SK-N-SH (cell line): ENCODE measurements at regions not wholly inside any gene's neighbourhood (a gene's known extent, or its start where the extent isn't known, plus 50 kb on each side); places are given as distances from the start of the nearest gene placed in this dataset.

Experiments
- CTCF ChIA-PET: fragments of 300-600, 350-600 bp; formaldehyde crosslinking; extraction: SDS; loops from one replicate; lab custom pipeline; 2021; lab: Yijun Ruan, JAX
- POLR2A ChIA-PET: fragments of 350-600 bp; sonication (Branson Sonifier 250); formaldehyde crosslinking; extraction: SDS; loops from one replicate; lab custom pipeline; 2020; ENCODE audit warnings: antibody characterized with exemption, inconsistent platforms; lab: Yijun Ruan, JAX
- DNase-seq: peaks from one replicate; pipeline ENCODE4 v3.0.0; 2012
- H2AFZ ChIP-seq: fragments of 200-600 bp; sonication (generic); 2 replicates; pipeline ENCODE4 v1.8.1; 2016; ENCODE audit warnings: antibody characterized with exemption, mild to moderate bottlenecking, low read depth
- H3F3A ChIP-seq: fragments of 200-600 bp; sonication (generic); replicated peaks from 2 replicates; pipeline ENCODE3; 2016; ENCODE audit warnings: antibody characterized with exemption, mild to moderate bottlenecking; ENCODE audit not compliant: insufficient read depth
- H3K27ac ChIP-seq, 2 experiments: fragments of 200-500 bp in 1 of 2; fragments of 200-600 bp in 1 of 2; sonication (Bioruptor generic) in 1 of 2; sonication (generic), shearing (Covaris generic) in 1 of 2; 2 replicates each; pipeline versions ENCODE4 v1.5.1 to v1.6.1; 2014 to 2016; ENCODE audit warnings: low read depth in 2 of 2, inconsistent platforms in 1 of 2, low read length in 1 of 2, mild to moderate bottlenecking in 1 of 2, mixed read lengths in 1 of 2
- H3K27me3 ChIP-seq: fragments of 200-600 bp; sonication (generic), shearing (Covaris generic); 2 replicates; pipeline ENCODE4 v1.6.1; 2016; ENCODE audit warnings: mixed run types; ENCODE audit not compliant: insufficient read depth
- H3K36me3 ChIP-seq, 2 experiments: fragments of 200-500 bp in 1 of 2; fragments of 200-600 bp in 1 of 2; sonication (Bioruptor generic) in 1 of 2; sonication (generic) in 1 of 2; replicated peaks in 1 of 2; 2 replicates each; pipeline versions ENCODE3 to v1.5.1; 2014 to 2016; ENCODE audit warnings: low read length in 1 of 2, mild to moderate bottlenecking in 1 of 2; ENCODE audit not compliant: insufficient read depth in 2 of 2, control insufficient read depth in 1 of 2
- H3K4me1 ChIP-seq, 2 experiments: fragments of 200-500 bp in 1 of 2; fragments of 200-600 bp in 1 of 2; sonication (Bioruptor generic) in 1 of 2; sonication (generic), shearing (Covaris generic) in 1 of 2; 2 replicates each; pipeline versions ENCODE4 v1.5.1 to v1.6.1; 2014 to 2016; ENCODE audit warnings: low read depth in 1 of 2, low read length in 1 of 2, mixed run types in 1 of 2; ENCODE audit not compliant: insufficient read depth in 2 of 2, control insufficient read depth in 1 of 2
- H3K4me2 ChIP-seq: fragments of 200-600 bp; sonication (generic), shearing (Covaris generic); 2 replicates; pipeline ENCODE4 v1.6.1; 2017; ENCODE audit warnings: mixed run types
- H3K4me3 ChIP-seq, 2 experiments: fragments of 200-500 bp in 1 of 2; fragments of 200-600 bp in 1 of 2; sonication (Bioruptor generic) in 1 of 2; sonication (generic), shearing (Covaris generic) in 1 of 2; 2 replicates each; pipeline versions ENCODE4 v1.5.1 to v1.8.1; 2014 to 2016; ENCODE audit warnings: low read depth in 2 of 2, inconsistent platforms in 1 of 2, low read length in 1 of 2, mild to moderate bottlenecking in 1 of 2, mixed read lengths in 1 of 2, moderate library complexity in 1 of 2
- H3K79me2 ChIP-seq: fragments of 200-600 bp; sonication (generic); 2 replicates; pipeline ENCODE4 v1.8.1; 2017; ENCODE audit warnings: mild to moderate bottlenecking; ENCODE audit not compliant: insufficient read depth
- H3K9ac ChIP-seq: fragments of 200-600 bp; sonication (generic); 2 replicates; pipeline ENCODE4 v1.6.1; 2017; ENCODE audit warnings: mixed run types
- H3K9me2 ChIP-seq: fragments of 200-600 bp; sonication (generic); 2 replicates; pipeline ENCODE4 v1.6.1; 2017; ENCODE audit warnings: mixed run types
- H3K9me3 ChIP-seq: fragments of 200-600 bp; sonication (generic); 2 replicates; pipeline ENCODE4 v1.6.1; 2017; ENCODE audit warnings: mixed run types, mild to moderate bottlenecking, moderate library complexity
- H4K20me1 ChIP-seq: fragments of 200-600 bp; sonication (generic); 2 replicates; pipeline ENCODE4 v1.6.1; 2017; ENCODE audit warnings: mild to moderate bottlenecking, mixed run types; ENCODE audit not compliant: insufficient read depth
- CTCF ChIP-seq: fragments of 200-600 bp; sonication (generic); IDR thresholded peaks from 2 replicates; pipeline ENCODE4 v1.6.1; 2017; ENCODE audit warnings: antibody characterized with exemption, mild to moderate bottlenecking, moderate library complexity
- ELF1 ChIP-seq: IDR thresholded peaks from 2 replicates; pipeline ENCODE4 v1.4.0; 2012
- FOSL2 ChIP-seq: IDR thresholded peaks from 2 replicates; pipeline ENCODE4 v1.4.0; 2012; ENCODE audit warnings: low read depth, mild to moderate bottlenecking, moderate library complexity, borderline replicate concordance
- FOXJ3 ChIP-seq: sonication (generic); formaldehyde crosslinking; IDR thresholded peaks from 2 replicates; pipeline ENCODE4 v1.5.1; 2020; ENCODE audit warnings: mild to moderate bottlenecking, missing genetic modification reagents
- POLR2AphosphoS5 ChIP-seq: IDR thresholded peaks from 2 replicates; pipeline ENCODE4 v1.6.1; 2012; ENCODE audit warnings: low read depth, low read length
- RFX5 ChIP-seq: IDR thresholded peaks from 2 replicates; pipeline ENCODE4 v1.6.1; 2012; ENCODE audit warnings: mild to moderate bottlenecking, improper control_type of control experiment, low read length
- RXRA ChIP-seq: IDR thresholded peaks from 2 replicates; pipeline ENCODE4 v1.4.0; 2012; ENCODE audit warnings: low read depth, mild to moderate bottlenecking, borderline replicate concordance
- TAF1 ChIP-seq: IDR thresholded peaks from 2 replicates; pipeline ENCODE4 v1.6.1; 2012; ENCODE audit warnings: low read depth, mild to moderate bottlenecking, low read length, moderate library complexity, borderline replicate concordance
- TEAD4 ChIP-seq: IDR thresholded peaks from 2 replicates; pipeline ENCODE4 v1.4.0; 2012; ENCODE audit warnings: mild to moderate bottlenecking, borderline replicate concordance; ENCODE audit not compliant: insufficient read depth
- USF2 ChIP-seq: fragments of 150-350 bp; IDR thresholded peaks from 2 replicates; pipeline ENCODE4 v1.6.1; 2017; ENCODE audit warnings: antibody characterized with exemption, low read length, low read depth, borderline replicate concordance
- YY1 ChIP-seq: IDR thresholded peaks from 2 replicates; pipeline ENCODE4 v1.4.0; 2012; ENCODE audit warnings: low read depth, mild to moderate bottlenecking
- WGBS: methylation state at CpG from one replicate; pipeline ENCODE4 v1.1.6; 2017; ENCODE audit warnings: low lambda C conversion rate; 5-methylcytosine and 5-hydroxymethylcytosine counted together
- TF ChIP-seq, protein P1 (sequence below): fragments of 150-350 bp; IDR thresholded peaks from 2 replicates; pipeline ENCODE4 v1.6.1; 2016; ENCODE audit warnings: mild to moderate bottlenecking, low read depth, low read length
- TF ChIP-seq, protein P2 (sequence below): IDR thresholded peaks from 2 replicates; pipeline ENCODE4 v1.4.0; 2012; ENCODE audit warnings: low read depth, borderline replicate concordance
- TF ChIP-seq, protein P3 (sequence below): IDR thresholded peaks from 2 replicates; pipeline ENCODE4; 2012

- TF ChIP-seq FOXJ3 (CRISPR knock-in tag) (no peak), FOSL2 (no peak)
- TF ChIP-seq, protein P1, sequence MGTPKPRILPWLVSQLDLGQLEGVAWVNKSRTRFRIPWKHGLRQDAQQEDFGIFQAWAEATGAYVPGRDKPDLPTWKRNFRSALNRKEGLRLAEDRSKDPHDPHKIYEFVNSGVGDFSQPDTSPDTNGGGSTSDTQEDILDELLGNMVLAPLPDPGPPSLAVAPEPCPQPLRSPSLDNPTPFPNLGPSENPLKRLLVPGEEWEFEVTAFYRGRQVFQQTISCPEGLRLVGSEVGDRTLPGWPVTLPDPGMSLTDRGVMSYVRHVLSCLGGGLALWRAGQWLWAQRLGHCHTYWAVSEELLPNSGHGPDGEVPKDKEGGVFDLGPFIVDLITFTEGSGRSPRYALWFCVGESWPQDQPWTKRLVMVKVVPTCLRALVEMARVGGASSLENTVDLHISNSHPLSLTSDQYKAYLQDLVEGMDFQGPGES: no peak
- TF ChIP-seq, protein P2, sequence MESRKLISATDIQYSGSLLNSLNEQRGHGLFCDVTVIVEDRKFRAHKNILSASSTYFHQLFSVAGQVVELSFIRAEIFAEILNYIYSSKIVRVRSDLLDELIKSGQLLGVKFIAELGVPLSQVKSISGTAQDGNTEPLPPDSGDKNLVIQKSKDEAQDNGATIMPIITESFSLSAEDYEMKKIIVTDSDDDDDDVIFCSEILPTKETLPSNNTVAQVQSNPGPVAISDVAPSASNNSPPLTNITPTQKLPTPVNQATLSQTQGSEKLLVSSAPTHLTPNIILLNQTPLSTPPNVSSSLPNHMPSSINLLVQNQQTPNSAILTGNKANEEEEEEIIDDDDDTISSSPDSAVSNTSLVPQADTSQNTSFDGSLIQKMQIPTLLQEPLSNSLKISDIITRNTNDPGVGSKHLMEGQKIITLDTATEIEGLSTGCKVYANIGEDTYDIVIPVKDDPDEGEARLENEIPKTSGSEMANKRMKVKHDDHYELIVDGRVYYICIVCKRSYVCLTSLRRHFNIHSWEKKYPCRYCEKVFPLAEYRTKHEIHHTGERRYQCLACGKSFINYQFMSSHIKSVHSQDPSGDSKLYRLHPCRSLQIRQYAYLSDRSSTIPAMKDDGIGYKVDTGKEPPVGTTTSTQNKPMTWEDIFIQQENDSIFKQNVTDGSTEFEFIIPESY: no peak
- TF ChIP-seq, all 33 proteins: peak for 0
- H3F3A ChIP-seq: peaks cover 7% of the 10 kb centered on the region
- ChIA-PET CTCF (interaction anchor here (0.7 to 0.8 kb wide), 2 partner anchors 10 to 86 kb away, joined by 3 read pairs; no protein-coding TSS in a partner anchor), POLR2A (no interaction called here)
- no peak overlapping the region for H3K9ac ChIP-seq
- peaks cover 18% of the 10 kb centered on the region; the same call in 1 of the 2 replicates for H3K9me3 ChIP-seq
- H2AFZ ChIP-seq: no peak overlapping the region
- no peaks in the 10 kb centered on the region for H3K27me3 ChIP-seq
- no peaks in the 10 kb centered on the region for H3K9me2 ChIP-seq
- H4K20me1 ChIP-seq: no peaks in the 10 kb centered on the region
- H3K36me3 ChIP-seq: peaks cover 0 to 10% of the 10 kb centered on the region in 2 experiments
- no peak overlapping the region for H3K4me2 ChIP-seq
- H3K27ac ChIP-seq: no peak overlapping the region
- 94% methylated on average over 4 of the region's 4 CpGs for WGBS
- DNase-seq: no peak
- no peaks in the 10 kb centered on the region for H3K4me1 ChIP-seq
- H3K79me2 ChIP-seq: no peaks in the 10 kb centered on the region
- no peak overlapping the region for H3K4me3 ChIP-seq
Observed at GRCh38 chr6:22838345-22838744, 269.0 kb downstream of the HDGFL1 start.

GRCh38 chr6:22845467-22845866 lies 276.1 kb downstream of the HDGFL1 start:
- Histone ChIP-seq H3K4me2 (no peak overlapping the region), H3K9me2 (no peaks in the 10 kb centered on the region), H3K27ac (peak overlapping the region in 1 of 2 experiments; percentile 47; a peak in 1 of 4 replicates), H3K9me3 (no peaks in the 10 kb centered on the region), H3K36me3 (no peaks in the 10 kb centered on the region), H3K79me2 (no peaks in the 10 kb centered on the region), H2AFZ (no peak overlapping the region), H4K20me1 (no peaks in the 10 kb centered on the region), H3K9ac (no peak overlapping the region), H3F3A (no peaks in the 10 kb centered on the region), H3K4me1 (peaks cover 0 to 2% of the 10 kb centered on the region in 2 experiments; a peak in 2 of 4 replicates), H3K27me3 (no peaks in the 10 kb centered on the region), H3K4me3 (no peak overlapping the region)
- ChIA-PET CTCF (no interaction called here), POLR2A (no interaction called here)
- DNase-seq: no peak
- TF ChIP-seq POLR2AphosphoS5 (no peak), RXRA (no peak), CTCF (no peak), TAF1 (no peak), RFX5 (no peak), USF2 (no peak), ELF1 (no peak), YY1 (no peak), TEAD4 (no peak)
- TF ChIP-seq, protein P1: no peak
- TF ChIP-seq, protein P3, sequence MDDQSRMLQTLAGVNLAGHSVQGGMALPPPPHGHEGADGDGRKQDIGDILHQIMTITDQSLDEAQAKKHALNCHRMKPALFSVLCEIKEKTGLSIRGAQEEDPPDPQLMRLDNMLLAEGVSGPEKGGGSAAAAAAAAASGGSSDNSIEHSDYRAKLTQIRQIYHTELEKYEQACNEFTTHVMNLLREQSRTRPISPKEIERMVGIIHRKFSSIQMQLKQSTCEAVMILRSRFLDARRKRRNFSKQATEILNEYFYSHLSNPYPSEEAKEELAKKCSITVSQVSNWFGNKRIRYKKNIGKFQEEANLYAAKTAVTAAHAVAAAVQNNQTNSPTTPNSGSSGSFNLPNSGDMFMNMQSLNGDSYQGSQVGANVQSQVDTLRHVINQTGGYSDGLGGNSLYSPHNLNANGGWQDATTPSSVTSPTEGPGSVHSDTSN: no peak
